ENCODE measurements at regions not wholly inside any gene's neighbourhood (a gene's known extent, or its start where the extent isn't known, plus 50 kb on each side); places are given as distances from the start of the nearest gene placed in this dataset.
"Not testable (repeated sequence)": the region's sequence is repeated elsewhere in the genome, so short reads cannot be mapped to it uniquely, and the experiment has no call there.

DNA sequence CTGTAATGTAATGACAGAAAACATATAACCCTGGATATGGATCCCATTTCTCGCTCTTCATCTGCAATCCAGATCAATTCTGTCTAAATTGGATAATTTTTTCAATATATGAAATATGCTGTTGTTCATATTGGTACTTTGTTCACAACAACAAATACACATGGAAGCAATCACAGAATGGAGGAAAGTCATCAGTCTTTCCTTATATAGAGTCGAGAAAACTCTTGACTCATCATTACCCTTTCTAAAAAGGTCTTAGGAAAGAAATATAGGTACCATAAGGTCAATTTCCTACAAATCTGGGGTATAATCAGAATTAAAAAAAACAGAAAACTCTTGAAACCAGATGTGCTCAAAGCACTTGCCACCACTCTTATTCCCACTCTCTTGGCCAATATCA, 677.6 kb upstream of the ID4 start:
- no peak for DNase-seq

DNA sequence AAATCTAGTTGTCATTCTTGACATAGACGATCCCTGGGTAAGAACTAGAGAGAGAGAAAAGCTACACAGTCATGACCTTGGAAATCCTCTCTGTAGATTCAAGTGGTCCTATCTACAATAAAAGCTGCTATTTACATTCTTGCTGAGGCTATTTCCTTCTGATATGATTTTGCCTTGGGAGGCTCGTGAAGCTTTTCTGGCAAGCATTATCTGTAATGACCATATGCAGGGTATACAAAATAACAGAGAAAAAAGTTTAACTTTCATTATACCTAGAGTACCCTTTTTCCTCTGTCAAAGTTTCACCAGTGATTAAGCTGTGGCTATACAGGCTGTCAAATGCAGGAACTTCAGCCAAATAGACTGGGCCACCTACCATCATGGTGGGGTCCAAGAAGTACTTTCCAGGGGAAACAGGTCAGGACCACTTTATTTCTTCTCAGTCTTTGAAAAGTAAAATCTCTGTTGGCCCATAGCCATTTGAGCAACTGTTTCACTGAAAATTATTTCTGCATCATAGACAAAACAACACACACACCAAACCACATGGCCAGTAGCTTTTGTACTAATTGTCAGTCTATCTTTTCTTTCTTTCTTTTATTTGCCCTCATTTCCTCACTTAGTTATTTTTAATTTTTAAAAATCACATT, 677.0 kb upstream of the ID4 start:
- DNase-seq = no peak

DNA sequence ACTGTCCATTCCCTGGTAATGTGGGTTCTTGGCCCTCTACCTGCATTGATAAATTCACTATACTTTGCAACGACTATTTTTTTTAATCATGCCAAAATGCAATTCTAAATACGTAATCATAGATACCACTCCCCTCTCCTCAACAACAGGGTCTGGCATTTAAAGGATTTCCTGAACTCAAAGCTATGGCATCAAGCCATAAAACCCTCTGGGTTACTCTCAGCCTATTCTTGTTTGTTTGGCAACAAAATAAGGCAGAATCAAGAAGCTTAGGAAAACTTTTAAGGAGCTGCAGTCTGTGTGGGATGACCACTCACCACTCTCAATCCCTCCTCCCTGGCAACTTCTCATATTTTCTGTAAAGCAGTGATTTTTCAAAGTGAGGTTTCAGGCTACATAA, 669.9 kb upstream of the ID4 start:
- DNase-seq = no peak

DNA sequence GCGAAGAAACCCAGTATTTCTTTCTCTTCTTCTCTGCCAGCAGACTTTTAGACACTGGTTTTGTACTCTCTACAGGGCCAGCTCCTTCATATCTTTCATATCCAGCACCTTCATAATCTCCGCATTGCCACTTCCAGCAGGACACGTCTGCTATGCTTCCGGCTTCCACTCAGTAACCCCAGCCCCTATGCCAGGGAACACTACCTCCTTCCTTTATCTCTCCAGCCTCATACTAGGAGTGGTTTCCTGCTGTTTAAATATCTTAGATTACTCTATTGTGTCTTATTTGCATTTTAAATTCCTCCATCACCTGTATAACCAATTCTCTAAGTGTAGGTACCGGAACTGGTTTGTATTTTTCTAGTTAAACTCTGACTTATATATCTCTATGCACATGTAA, 667.8 kb upstream of the ID4 start:
- DNase-seq = no peak

DNA sequence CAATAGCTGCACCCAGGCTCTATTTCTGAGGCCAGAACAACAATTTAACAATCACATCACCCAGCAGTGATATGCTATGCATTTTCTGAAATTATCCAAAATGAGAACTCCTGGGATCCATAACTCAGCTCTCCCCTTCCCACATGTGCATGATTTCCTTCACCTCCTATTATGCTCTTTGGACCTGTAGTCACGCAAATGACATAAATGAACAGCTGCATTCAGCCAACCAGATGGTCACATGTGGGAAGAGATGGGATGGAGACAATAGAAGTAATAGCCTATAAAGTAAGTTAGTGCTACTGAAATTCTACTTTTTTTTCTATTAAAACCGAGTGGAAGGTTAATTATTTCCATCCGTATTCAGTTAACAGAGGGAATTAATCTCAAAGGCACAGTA, 662.1 kb upstream of the ID4 start:
- DNase-seq = no peak

DNA sequence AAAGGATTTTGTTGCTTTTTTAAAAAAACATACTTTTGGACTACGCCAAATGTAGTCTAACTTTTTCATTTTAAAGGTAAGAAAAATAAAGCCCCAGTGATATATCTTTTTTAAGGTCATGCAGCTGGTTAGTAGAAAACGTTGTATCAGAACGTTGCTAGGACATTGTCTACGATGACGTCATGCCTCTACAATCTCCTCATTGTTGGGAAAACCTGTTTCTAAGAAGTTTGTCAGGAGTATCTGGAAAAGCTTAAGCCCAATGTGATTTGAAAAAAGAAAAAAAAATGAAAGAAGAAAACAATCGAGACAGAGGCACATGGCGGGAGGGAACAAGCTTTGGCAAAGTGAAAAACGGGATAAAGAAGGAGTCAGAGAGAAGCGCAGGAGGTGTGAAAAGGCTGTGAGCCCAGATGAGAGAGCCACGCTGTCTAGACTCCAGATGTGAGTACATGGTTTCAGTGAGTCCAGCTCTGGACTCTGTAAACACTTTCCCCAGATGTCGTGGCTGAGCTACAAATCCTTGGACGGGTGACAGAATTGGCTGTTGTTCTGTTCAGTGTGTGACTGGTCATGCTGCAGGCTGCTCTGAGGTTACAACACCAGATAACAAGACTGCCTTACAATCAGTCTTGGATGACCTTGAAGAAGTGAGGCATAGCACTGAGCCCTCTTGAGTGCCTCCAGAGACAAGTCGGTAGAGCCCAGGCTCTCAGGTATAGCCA, 656.7 kb upstream of the ID4 start:
- no peak for DNase-seq

DNA sequence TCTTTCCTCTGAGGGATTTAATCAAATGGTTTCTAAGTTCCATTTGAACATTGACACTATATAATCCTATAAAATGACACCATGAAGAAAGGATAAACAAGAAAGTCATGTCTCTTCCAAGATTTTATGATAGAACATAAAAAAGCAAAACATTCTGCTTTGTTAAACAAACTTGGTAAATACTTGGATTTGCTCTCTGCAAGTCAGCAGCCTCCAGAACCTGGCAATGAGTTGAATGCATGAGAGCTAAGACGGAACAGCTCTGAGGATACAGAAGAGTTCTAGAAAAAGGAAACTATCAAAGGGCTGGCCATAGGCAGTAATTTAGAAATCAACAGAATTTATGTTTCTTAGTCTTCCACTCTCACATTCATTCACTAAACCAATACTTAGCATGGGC, 656.0 kb upstream of the ID4 start:
- no peak for DNase-seq

DNA sequence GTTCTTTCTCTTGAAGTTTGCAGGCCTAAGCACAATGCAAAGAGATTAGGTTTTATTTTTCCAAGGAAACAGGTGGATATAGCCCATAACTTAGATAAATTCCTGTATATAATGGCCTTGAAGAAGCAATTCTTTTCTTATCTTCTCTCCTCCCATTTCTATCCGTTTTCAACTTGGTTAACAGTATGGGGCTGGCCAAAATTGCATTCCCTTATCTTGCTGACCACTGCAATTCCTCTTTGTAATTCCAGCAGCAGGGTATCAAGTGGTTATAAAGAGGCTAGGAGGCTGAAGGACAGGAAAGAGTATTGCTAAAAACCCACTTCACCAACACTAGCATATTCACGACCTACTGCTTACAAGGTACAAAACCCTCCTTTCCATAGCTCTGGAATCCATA, 643.5 kb upstream of the ID4 start:
- no peak for DNase-seq

DNA sequence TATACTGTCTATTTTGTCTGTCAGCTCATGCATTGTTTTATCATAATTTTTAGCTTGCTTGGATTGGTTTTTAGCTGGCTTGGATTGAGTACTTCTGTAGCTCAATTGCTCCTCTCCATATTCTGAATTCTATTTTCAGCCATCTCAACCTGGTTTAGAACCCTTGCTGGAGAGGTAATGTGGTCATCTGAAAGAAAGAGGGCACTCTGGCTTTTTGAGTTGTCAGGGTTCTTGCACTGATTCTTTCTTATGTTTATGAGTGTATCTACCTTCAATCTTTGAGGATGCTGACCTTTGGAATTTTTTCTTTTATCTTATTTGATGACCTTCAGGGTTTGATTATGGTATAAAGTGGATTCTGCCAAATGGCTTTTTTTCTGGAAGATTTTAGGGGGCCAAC, 632.7 kb upstream of the ID4 start:
- DNase-seq = no peak

DNA sequence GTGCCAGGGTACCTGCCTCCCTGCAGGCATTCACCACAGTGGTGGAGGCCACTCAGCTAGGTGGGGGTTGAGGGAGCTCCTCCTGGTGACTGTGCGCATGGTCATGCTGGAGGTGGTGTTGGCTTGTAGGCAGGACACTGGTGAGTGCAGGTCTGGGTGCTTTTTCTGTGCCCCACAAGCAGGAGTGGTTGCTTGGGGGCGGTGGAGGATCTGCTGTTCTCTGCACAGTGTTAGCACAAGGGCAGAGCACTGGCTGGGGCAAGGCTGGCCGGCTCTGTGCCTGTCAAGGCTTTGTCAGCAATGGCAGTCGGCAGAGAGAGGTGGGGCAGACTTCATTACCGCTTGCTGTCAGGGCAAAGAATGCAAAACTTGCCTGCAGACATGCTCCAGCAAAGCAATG, 632.1 kb upstream of the ID4 start:
- no peak for DNase-seq

DNA sequence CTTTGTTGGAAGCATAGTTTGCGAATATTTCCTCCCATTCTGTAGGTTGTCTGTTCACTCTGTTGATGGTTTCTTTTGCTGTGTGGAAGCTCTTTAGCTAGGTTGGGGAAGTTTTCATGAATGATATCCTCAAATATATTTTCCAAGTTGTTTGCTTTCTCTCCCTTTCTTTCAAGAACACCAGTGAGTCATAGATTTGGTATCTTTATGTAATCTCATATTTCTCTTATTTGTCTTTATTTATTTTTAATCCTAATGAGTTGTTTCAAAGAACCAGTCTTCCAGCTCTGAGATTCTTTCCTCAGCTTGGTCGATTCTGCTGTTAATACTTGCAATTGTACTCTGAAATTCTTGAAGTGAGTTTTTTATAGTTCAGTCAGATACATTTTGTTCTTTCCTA, 628.0 kb upstream of the ID4 start:
- no peak for DNase-seq

DNA sequence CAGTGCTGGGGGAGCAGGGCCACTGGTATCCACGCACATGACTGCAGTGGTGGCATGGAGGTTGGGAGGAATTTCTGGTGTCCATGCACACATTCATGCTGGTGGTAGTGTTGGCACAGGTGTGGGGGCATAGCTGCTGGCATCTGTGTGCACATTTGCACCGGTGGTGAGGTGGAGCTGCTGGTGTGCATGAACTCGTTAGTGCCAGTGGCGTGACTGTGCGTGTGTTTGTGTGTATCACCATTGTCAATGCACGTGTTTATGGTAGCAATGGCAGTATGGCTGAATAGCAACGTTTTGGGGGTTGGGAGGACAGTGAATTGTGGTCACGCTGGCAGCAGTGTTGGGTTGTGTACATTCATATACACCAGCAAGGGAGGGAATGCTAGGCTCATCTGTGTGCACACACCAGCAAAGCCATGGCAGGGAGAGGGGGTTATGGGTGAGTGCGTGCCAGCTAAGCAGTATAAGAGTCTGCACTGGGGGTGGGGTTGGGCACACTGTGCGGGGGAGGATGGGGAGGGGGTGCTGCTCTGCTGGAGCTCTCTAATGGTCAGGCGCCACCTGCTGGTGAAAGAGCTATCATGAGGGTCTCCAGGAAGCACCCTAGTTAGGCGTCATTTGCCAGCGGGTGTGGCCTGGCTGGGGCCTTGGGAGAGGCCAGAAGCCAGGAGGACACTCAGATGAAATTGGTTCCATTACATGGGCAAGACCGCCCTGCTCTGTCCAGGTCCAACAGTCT, 626.1 kb upstream of the ID4 start:
- peak in 1 of 2 donors; percentile 31 for DNase-seq

DNA sequence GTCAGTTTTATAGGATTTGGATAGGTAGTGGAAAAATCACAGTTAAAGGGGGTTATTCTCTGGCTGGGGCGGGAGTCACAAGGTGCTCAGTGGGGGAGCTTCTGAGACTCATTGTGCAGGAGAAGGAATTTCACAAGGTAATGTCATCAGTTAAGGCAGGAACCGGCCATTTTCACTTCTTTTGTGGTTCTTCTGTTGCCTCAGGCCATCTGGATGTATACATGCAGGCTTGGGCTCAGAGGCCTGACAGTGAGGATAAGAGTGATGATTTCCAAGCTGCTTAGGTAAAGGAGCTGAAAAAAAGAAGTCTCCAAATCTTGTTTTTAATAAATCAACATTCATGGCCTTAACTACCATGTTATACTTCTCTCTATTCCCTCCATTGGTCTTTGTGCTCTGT, 622.9 kb upstream of the ID4 start:
- DNase-seq = no peak

DNA sequence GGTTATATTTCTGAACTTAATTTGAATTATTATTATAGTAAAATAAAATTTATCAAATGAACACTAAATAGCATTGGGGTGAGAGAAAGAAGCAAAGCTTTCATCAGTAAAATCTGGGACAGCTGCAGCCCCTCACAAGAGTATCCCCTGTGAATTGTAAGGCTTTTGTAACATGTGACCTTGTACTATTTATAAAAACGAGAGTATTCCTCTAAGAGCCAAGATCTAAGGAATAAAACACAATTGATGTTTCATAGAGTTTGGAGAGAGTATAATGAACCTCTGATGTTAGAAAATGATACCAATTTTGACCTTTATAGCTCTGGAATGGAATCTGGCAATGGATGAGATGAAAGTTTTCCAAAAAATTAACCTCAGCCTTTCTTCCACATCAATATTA, 617.2 kb upstream of the ID4 start:
- DNase-seq = no peak

DNA sequence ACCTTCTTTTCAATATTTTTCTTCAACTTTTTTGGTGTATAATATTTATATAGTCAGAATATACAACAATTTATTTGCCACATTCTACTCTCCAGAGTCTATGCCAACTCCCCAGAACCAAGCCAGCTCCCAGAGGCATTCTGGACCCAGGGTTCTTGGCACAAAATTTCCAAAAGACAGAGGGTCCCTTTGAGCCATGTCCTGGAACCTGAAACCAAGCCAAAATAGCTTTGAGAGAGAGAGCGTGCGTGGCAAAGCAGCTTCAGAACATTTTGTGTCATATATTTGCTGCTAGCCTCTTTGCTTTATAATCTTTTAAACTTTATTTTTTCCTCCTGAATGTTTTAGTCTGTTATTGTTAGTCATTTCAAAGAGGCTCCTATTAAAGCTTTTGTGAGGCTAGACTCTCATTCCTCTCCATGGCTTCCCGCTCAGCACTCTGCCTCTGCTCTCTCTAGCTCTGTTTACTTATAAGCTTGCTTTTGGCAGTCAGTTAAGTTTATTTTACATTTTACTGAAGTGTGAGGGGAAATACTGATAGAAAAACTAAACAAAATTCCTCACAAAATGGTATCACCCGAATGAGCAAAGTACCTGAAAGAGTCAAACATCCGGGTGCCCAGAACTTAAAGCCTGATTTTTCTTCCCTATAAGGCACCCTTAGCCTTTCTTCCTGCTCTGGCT, 605.1 kb upstream of the ID4 start:
- no peak for DNase-seq

DNA sequence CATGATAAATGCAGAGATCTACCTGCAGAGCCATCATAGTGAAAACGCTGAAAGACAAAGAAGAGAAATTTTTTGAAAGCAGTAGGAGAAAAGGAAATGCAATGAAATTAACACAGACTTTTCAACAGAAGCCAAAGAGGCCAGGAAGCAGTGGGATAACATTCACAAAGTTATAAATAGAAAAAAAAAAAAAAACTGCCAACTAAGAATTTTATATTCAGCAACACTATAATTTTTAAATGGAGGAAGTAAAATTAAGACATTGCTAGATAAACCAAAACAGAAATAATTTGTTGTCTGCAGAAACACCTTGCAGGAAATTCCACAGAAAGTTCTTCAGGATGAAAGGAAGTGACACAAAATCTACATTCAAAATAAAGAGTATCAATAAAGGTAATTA, 591.5 kb upstream of the ID4 start:
- no peak for DNase-seq

DNA sequence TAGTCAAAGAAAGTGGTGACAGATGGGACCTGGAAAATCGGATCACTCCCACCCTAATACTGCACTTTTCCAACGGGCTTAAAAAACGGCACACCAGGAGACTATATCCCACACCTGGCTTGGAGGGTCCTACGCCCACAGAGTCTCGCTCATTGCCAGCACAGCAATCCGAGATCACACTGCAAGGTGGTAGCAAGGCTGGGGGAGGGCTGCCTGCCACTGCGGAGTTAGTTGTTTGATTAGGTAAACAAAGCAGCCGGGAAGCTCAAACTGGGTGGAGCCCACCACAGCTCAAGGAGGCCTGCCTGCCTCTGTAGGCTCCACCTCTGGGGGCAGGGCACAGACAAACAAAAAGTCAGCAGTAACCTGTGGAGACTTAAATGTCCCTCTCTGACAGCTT, 590.0 kb upstream of the ID4 start:
- DNase-seq = not testable (repeated sequence)

DNA sequence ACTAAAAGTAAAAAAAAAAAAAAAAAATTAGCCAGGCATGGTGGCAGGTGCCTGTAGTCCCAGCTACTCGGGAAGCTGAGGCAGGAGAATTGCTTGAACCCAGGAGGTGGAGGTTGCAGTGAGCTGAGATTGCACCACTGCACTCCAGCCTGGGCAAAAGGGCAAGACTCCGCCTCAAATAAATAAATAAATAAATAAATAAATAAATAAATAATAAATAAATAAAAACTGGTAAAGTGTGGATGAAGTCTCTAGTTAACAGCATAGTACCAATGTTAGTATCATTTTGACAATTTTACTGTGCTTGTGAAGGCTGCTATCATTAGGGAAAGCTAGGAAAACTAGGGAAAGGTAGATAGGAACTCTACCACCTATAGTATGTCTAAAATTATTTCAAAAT, 581.0 kb upstream of the ID4 start:
- DNase-seq = not testable (repeated sequence)

DNA sequence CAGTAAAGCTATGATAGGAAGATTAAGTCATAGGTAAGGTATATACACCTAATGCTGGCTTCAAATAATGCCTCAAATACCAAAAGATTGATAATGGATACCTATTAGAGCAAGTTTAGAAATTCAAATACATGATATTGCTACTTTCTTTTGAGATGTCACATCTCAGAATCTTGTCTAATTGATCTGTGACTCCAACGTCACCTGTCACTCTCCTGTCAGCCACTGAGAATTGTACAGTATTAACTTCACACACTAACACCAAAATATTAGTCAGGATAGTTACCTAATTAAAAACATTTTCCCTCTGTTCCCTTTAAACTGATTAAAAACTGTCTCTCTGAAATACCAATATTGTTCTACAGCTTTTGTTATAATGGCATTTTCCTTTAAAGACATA, 575.5 kb upstream of the ID4 start:
- no peak for DNase-seq

DNA sequence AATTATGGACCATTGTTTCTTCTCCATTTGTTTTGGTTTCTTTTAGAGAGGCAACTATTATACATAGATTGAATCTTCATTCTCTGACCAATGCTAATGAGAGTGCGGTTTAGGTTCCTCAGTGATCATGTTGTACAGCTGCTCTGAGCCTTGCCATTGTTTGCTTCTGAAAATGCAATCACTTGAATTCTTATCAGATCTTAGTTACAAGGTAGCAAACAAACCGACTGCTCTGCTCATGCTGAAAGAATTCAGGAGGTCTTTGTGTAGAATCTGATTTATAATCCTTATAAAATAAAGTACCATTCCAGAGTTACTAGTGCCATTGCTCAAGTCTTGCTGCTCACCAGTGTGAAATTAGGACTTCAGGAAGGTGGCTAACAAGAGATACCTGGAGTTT, 569.1 kb upstream of the ID4 start:
- DNase-seq = no peak

DNA sequence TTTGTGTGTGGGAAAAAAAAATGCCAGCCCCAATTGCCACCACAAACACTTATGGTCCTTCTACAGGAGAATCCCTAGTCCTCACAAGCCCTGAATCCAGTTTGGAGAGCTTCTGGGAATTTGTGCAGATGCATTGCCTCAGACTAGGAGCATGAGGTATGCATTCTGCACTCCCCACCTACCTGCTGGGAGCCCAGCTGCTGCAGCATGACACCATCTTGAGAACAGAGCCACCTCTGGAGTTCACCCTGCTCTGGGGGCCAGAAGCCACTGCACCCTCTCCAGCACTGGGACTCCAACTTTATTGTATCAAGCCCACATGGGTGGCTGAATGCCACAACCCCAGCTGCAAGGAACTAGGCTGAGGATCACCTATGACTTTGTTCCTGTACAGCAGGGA, 568.5 kb upstream of the ID4 start:
- no peak for DNase-seq

DNA sequence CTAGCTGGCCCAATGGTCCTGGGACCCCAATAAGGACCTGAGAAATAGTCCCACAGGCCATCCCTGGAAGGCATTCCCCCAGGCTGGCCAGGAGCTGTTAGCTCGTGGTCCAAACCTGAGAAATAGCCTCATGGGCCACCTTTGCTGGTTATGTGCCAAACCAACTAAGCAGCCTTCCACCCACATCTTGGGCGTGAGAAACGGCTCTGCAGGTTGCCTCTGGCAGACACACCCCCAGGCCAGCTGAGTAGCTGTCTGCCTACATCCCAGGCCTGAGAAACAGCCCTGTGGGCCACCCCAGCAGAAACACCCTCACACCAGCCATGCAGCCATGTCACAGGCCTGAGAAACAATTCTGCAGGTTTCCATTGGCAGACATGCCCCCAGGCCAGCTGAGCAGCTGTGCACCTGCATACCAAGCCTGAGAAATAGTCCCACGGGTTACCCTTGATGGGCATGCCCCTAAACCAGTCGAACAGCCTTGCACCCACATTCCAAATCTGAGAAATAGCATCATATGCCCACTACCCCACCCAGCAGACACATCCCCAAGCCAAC, 567.8 kb upstream of the ID4 start:
- no peak for DNase-seq

DNA sequence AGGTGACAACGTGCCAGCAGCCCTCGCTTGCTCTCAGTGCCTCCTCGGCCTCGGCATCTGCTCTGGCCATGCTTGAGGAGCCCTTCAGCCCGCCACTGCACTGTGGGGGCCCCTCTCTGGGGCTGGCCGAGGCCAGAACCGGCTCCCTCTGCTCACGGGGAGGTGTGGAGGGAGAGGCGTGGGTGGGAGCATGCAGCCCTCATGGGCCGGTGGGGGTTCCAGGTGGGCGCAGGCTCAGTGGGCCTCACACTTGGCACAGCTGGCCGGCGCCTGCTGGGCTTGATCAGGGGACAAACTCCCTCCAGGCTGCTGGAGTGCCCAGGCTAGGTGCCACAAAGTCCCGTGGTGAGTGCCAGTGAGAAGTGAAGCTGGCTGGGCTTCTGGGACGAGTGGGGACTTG, 566.6 kb upstream of the ID4 start:
- DNase-seq = no peak
